Activated naive CD4-positive, alpha-beta T cell (primary cell): ENCODE measurements at regions not wholly inside any gene's neighbourhood (a gene's known extent, or its start where the extent isn't known, plus 50 kb on each side); places are given as distances from the start of the nearest gene placed in this dataset.
"Not testable (repeated sequence)": the region's sequence is repeated elsewhere in the genome, so short reads cannot be mapped to it uniquely, and the experiment has no call there.

Experiments
- DNase-seq, 4 experiments: peaks; one replicate each; lab custom pipeline; 2025; lab: John Stamatoyannopoulos, UW

GRCh38 chr6:14456941-14457340 is 339.4 kb downstream of the CD83 start:
- DNase-seq = no peak

GRCh38 chr6:14458669-14459266 is 341.2 kb downstream of the CD83 start:
- DNase-seq = no peak

- no peak for DNase-seq
These were observed 341.7 kb downstream of the CD83 start for GRCh38 chr6:14459315-14459714.

- no peak for DNase-seq
These were observed 343.0 kb downstream of the CD83 start for GRCh38 chr6:14460556-14460955.

- DNase-seq = no peak
These were observed 344.6 kb downstream of the CD83 start for GRCh38 chr6:14462135-14462534.

GRCh38 chr6:14462566-14462965 is 345.0 kb downstream of the CD83 start:
- DNase-seq = no peak

- no peak for DNase-seq
These were observed 345.5 kb downstream of the CD83 start for GRCh38 chr6:14463110-14463509.

GRCh38 chr6:14464055-14464454 is 346.5 kb downstream of the CD83 start:
- DNase-seq = no peak

- DNase-seq = no peak
These were observed 347.1 kb downstream of the CD83 start for GRCh38 chr6:14464716-14465115.

GRCh38 chr6:14466278-14466677 is 348.7 kb downstream of the CD83 start:
- DNase-seq = no peak

- no peak for DNase-seq
These were observed 350.0 kb downstream of the CD83 start for GRCh38 chr6:14467591-14467990.

- DNase-seq = no peak
These were observed 351.2 kb downstream of the CD83 start for GRCh38 chr6:14468647-14469321.

GRCh38 chr6:14470101-14470500 is 352.5 kb downstream of the CD83 start:
- no peak for DNase-seq

GRCh38 chr6:14470671-14471070 is 353.1 kb downstream of the CD83 start:
- DNase-seq = no peak

- DNase-seq = no peak
These were observed 354.8 kb downstream of the CD83 start for GRCh38 chr6:14472255-14472985.

- DNase-seq = no peak
These were observed 355.4 kb downstream of the CD83 start for GRCh38 chr6:14472986-14473337.

- no peak for DNase-seq
These were observed 357.2 kb downstream of the CD83 start for GRCh38 chr6:14474816-14475215.

- no peak for DNase-seq
These were observed 357.7 kb downstream of the CD83 start for GRCh38 chr6:14475306-14475705.

GRCh38 chr6:14476793-14477531 is 359.4 kb downstream of the CD83 start:
- DNase-seq = no peak

GRCh38 chr6:14477559-14477958 is 360.0 kb downstream of the CD83 start:
- DNase-seq = no peak

- no peak for DNase-seq
These were observed 361.0 kb downstream of the CD83 start for GRCh38 chr6:14478381-14479225.

GRCh38 chr6:14481946-14482345 is 364.4 kb downstream of the CD83 start:
- DNase-seq = not testable (repeated sequence)
